ENCODE measurements at regions not wholly inside any gene's neighbourhood (a gene's known extent, or its start where the extent isn't known, plus 50 kb on each side); places are given as distances from the start of the nearest gene placed in this dataset.

GRCh38 chr15:47304656-47305055 is 412.6 kb upstream of the SEMA6D start:
- Histone ChIP-seq H3K27ac (ENCODE audit: low read depth, low read length) (no peak overlapping the region), H3K4me2 (ENCODE audit: low read length) (no peak overlapping the region), H3K27me3 (ENCODE audit: insufficient read depth, low read length) (no peaks in the 10 kb centered on the region), H4K20me1 (ENCODE audit: insufficient read depth) (no peaks in the 10 kb centered on the region), H3K36me3 (ENCODE audit: control insufficient read depth in 1 of 2, insufficient read depth in 2 of 2, low read length in 2 of 2) (no peaks in the 10 kb centered on the region), H3K4me1 (ENCODE audit: control insufficient read depth in 1 of 2, insufficient read depth in 2 of 2, low read length in 2 of 2) (no peaks in the 10 kb centered on the region), H3K4me3 (replicated peaks in 1 of 2; ENCODE audit: low read depth in 1 of 2, low read length in 2 of 2) (no peak overlapping the region), H3K79me2 (ENCODE audit: insufficient read depth, low read length) (no peaks in the 10 kb centered on the region), H3K9me2 (ENCODE audit: insufficient read depth) (no peaks in the 10 kb centered on the region), H3K9ac (ENCODE audit: low read length) (no peak overlapping the region), H3K9me3 (ENCODE audit: control insufficient read depth in 1 of 2, insufficient read depth in 1 of 2, low read depth in 1 of 2, low read length in 2 of 2) (peaks cover 17 to 44% of the 10 kb centered on the region in 2 experiments; a peak in 2 of 4 replicates), H2AFZ (ENCODE audit: low read depth, low read length, poor library complexity, severe bottlenecking) (no peak overlapping the region)
- intact Hi-C loops (cut with micrococcal nuclease): no loop called here
- TF ChIP-seq POLR2AphosphoS5 (IDR thresholded peaks at IDR 0.05; ENCODE audit: low read depth, low read length): no peak
- no peak for TF ChIP-seq ATF3 (IDR thresholded peaks at IDR 0.05)
- TF ChIP-seq RAD21 (IDR thresholded peaks at IDR 0.05; ENCODE audit: low read depth): no peak
- TF ChIP-seq ELF1 (IDR thresholded peaks at IDR 0.05; ENCODE audit: borderline replicate concordance, low read depth): no peak
- TF ChIP-seq SP1 (IDR thresholded peaks at IDR 0.05; ENCODE audit: low read depth): no peak
- no peak for TF ChIP-seq JUND (IDR thresholded peaks at IDR 0.05)
- TF ChIP-seq FOSL1 (IDR thresholded peaks at IDR 0.05; ENCODE audit: low read depth): no peak
- no peak for TF ChIP-seq CBX3 (IDR thresholded peaks at IDR 0.05; ENCODE audit: low read depth)
- no peak for TF ChIP-seq EZH2 (IDR thresholded peaks at IDR 0.05)
- CTCF ChIA-PET: no interaction called here
- POLR2A ChIA-PET: no interaction called here
- RAD21 ChIA-PET (ENCODE audit: low non-redundant PET in 1 of 2, low total read pairs in 2 of 2, uncharacterized antibody in 2 of 2, unreplicated experiment in 2 of 2): no interaction called here
- no peak for ATAC-seq
- DNase-seq (ENCODE audit: low read depth, low spot score): no peak
- BruUV-seq (replicated peaks): no TSS peak

GRCh38 chr15:47312161-47312560 is 405.1 kb upstream of the SEMA6D start:
- Histone ChIP-seq H3K36me3 (ENCODE audit: control insufficient read depth in 1 of 2, insufficient read depth in 2 of 2, low read length in 2 of 2) (no peaks in the 10 kb centered on the region), H3K4me3 (replicated peaks in 1 of 2; ENCODE audit: low read depth in 1 of 2, low read length in 2 of 2) (no peak overlapping the region), H3K9ac (ENCODE audit: low read length) (no peak overlapping the region), H3K27me3 (ENCODE audit: insufficient read depth, low read length) (no peaks in the 10 kb centered on the region), H3K27ac (ENCODE audit: low read depth, low read length) (no peak overlapping the region), H3K4me1 (ENCODE audit: control insufficient read depth in 1 of 2, insufficient read depth in 2 of 2, low read length in 2 of 2) (no peaks in the 10 kb centered on the region), H3K4me2 (ENCODE audit: low read length) (no peak overlapping the region), H3K9me2 (ENCODE audit: insufficient read depth) (no peaks in the 10 kb centered on the region), H4K20me1 (ENCODE audit: insufficient read depth) (no peaks in the 10 kb centered on the region), H2AFZ (ENCODE audit: low read depth, low read length, poor library complexity, severe bottlenecking) (no peak overlapping the region), H3K9me3 (ENCODE audit: control insufficient read depth in 1 of 2, insufficient read depth in 1 of 2, low read depth in 1 of 2, low read length in 2 of 2) (peaks cover 8 to 16% of the 10 kb centered on the region in 2 experiments; a peak in 2 of 4 replicates), H3K79me2 (ENCODE audit: insufficient read depth, low read length) (no peaks in the 10 kb centered on the region)
- BruUV-seq (replicated peaks): no TSS peak
- ChIA-PET POLR2A (no interaction called here), RAD21 (ENCODE audit: low non-redundant PET in 1 of 2, low total read pairs in 2 of 2, uncharacterized antibody in 2 of 2, unreplicated experiment in 2 of 2) (no interaction called here), CTCF (no interaction called here)
- DNase-seq (ENCODE audit: low read depth, low spot score): no peak
- intact Hi-C loops (cut with micrococcal nuclease): no loop called here
- ATAC-seq: no peak
- TF ChIP-seq POLR2AphosphoS5 (IDR thresholded peaks at IDR 0.05; ENCODE audit: low read depth, low read length) (no peak), JUND (IDR thresholded peaks at IDR 0.05) (no peak), SP1 (IDR thresholded peaks at IDR 0.05; ENCODE audit: low read depth) (no peak), TCF7L2 (IDR thresholded peaks at IDR 0.05; ENCODE audit: borderline replicate concordance, extremely low read depth, insufficient read depth, insufficient read length) (no peak), ZFX (IDR thresholded peaks at IDR 0.05) (no peak), CEBPB (IDR thresholded peaks at IDR 0.05; ENCODE audit: low read depth) (no peak), ZBTB33 (IDR thresholded peaks at IDR 0.05; ENCODE audit: extremely low read depth, insufficient replicate concordance, low read length) (no peak), MAX (IDR thresholded peaks at IDR 0.05) (no peak), ELF1 (IDR thresholded peaks at IDR 0.05; ENCODE audit: borderline replicate concordance, low read depth) (no peak), RAD21 (IDR thresholded peaks at IDR 0.05; ENCODE audit: low read depth) (no peak), YY1 (IDR thresholded peaks at IDR 0.05; ENCODE audit: extremely low read depth, insufficient replicate concordance, low read depth, low read length) (no peak), ATF3 (IDR thresholded peaks at IDR 0.05) (no peak)
- TF ChIP-seq, protein P1, sequence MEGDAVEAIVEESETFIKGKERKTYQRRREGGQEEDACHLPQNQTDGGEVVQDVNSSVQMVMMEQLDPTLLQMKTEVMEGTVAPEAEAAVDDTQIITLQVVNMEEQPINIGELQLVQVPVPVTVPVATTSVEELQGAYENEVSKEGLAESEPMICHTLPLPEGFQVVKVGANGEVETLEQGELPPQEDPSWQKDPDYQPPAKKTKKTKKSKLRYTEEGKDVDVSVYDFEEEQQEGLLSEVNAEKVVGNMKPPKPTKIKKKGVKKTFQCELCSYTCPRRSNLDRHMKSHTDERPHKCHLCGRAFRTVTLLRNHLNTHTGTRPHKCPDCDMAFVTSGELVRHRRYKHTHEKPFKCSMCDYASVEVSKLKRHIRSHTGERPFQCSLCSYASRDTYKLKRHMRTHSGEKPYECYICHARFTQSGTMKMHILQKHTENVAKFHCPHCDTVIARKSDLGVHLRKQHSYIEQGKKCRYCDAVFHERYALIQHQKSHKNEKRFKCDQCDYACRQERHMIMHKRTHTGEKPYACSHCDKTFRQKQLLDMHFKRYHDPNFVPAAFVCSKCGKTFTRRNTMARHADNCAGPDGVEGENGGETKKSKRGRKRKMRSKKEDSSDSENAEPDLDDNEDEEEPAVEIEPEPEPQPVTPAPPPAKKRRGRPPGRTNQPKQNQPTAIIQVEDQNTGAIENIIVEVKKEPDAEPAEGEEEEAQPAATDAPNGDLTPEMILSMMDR (IDR thresholded peaks at IDR 0.05 in 2 of 3, conservative IDR thresholded peaks at IDR 0.05 in 1 of 3; ENCODE audit: borderline replicate concordance in 1 of 3, insufficient read depth in 1 of 3, low read depth in 2 of 3, low read length in 2 of 3): no peak

All from HCT116 (cell line).